HFF-Myc (cell line): ENCODE measurements at regions not wholly inside any gene's neighbourhood (a gene's known extent, or its start where the extent isn't known, plus 50 kb on each side); places are given as distances from the start of the nearest gene placed in this dataset.

ENCODE experiments used
- DNase-seq: peaks from one replicate; pipeline ENCODE4 v3.0.0-alpha.2; 2011; ENCODE audit warnings: low read depth; ENCODE audit errors: extremely low read depth
- H3K4me3 ChIP-seq: replicated peaks from 2 replicates; pipeline ENCODE4 v1.5.1; 2011; ENCODE audit warnings: low read depth, mild to moderate bottlenecking, control low read depth, low read length
- CTCF ChIP-seq: IDR thresholded peaks from 2 replicates; pipeline ENCODE4 v1.5.1; 2012; ENCODE audit warnings: mild to moderate bottlenecking, low read depth, low read length, control low read depth; ENCODE audit errors: missing control alignments

DNA sequence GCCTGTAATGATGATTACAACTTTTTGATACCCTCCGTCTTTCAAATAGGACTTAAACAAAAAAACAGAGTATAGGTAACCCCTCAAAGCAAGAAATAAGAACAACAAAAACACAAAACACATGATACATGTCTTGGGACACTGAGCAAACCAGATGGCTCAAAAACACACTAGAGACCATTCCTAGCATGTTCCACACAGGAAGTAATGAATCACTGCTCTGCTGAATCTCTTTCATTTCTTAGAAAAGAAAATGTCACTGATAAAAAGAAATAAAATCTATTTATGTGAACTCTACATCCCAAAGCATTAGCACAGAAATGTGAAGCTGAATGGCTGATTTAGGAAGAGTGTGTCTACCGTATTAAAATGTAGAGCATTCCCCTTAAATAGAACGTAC is 134.5 kb upstream of the IL15 start:
- no peak overlapping the region for H3K4me3 ChIP-seq
- DNase-seq: no peak
- no peak for TF ChIP-seq CTCF

DNA sequence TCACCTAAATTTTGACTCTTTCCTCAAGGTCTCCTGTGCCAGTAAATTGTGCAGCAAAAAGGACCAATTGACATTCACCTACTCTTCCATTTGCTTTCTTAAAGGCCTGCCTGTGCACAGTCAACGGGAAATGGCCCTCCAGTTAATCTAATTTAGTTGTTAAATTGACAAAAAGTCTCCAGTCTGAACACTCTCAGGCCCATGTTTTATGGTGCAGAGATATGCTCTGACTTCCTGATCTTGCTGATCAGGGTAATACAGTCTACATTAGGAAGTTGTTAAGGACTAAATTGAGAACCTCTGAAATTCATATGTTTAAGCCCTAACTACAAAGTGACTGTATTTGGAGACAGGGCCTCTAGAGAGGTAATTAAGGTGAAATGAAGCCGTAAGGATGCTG is 133.6 kb upstream of the IL15 start:
- TF ChIP-seq CTCF: no peak
- DNase-seq: no peak
- H3K4me3 ChIP-seq: no peak overlapping the region

- no peak for TF ChIP-seq CTCF
- no peak for DNase-seq
- no peak overlapping the region for H3K4me3 ChIP-seq
These were observed 133.1 kb upstream of the IL15 start for GRCh38 chr4:141503260-141503659.

- DNase-seq: no peak
- no peak for TF ChIP-seq CTCF
- no peak overlapping the region for H3K4me3 ChIP-seq
These were observed 125.3 kb upstream of the IL15 start for GRCh38 chr4:141511055-141511454.

DNA sequence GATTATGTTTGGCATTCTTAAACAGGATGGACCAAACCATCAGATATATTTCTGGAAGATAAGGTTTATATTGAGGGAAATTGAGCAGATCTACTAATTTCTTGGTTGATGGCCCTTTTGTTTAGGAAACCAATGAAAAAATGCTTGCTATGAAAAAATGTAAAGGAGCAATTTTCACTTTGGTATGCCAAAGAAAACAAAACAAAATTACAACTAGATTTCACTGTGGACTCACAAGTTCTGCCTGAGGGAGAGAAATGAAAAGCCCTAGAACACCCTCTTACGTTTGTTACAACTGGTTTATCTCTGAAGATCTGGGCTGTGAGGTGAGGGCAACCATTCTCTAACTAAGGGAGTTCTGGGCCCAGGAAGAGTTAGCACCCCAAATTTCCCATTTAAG is 122.5 kb upstream of the IL15 start:
- H3K4me3 ChIP-seq: no peak overlapping the region
- no peak for DNase-seq
- TF ChIP-seq CTCF: no peak

DNA sequence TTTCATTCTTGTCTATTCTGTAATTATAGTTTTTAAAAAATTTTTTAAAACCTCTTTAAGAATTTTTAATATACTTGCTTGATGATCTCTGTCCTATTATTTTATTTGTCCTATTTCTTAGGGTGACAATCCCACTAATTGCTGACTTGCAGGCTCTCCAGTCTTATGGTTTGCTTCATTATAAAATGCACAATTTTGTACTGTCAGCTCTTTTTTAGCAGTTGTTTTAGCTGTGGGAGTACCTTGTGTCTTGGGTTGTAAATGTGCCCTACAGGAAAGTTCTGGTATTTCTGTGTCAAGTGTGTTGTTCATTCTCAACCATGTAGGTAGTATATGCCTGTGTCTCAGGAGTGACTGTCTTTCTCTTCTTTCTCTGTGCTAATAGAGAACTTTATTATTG is 118.2 kb upstream of the IL15 start:
- no peak overlapping the region for H3K4me3 ChIP-seq
- no peak for DNase-seq
- no peak for TF ChIP-seq CTCF

DNA sequence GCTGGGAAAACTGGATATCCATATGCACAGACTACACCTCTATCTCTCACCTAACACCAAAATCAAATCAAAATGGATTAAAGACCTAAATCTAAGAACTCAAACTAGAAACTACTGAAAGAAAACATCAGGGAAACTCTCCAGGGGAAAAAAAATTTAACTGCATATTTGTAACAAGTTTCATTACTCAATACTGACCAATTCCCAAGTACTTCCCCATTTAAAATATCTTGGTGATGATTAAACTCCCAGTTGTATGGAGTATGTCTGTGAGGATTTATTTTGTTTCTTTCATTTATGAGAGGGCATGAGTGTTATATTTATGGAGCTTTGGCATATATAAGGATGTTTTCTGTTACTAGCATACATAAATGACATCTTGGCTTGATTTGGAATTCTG is 112.3 kb upstream of the IL15 start:
- no peak overlapping the region for H3K4me3 ChIP-seq
- TF ChIP-seq CTCF: no peak
- DNase-seq: no peak
